Body of pancreas (tissue), 4 donors: ENCODE measurements at regions not wholly inside any gene's neighbourhood (a gene's known extent, or its start where the extent isn't known, plus 50 kb on each side); places are given as distances from the start of the nearest gene placed in this dataset.

Experiments used
- ATAC-seq: fragments of 150-250 bp; one replicate; pipeline ENCODE4 v1.9.1; 2016
- DNase-seq, 4 donors: peaks; one replicate each; pipeline ENCODE4 v3.0.0-alpha.2; 2019
- H3K27ac ChIP-seq, 4 donors: fragments of 200-600 bp; sonication (generic); 1 replicate in 3 of 4; 2 replicates in 1 of 4; pipeline versions ENCODE4 v1.5.1 to v1.6.1; 2016 to 2019; ENCODE audit warnings: mild to moderate bottlenecking in 1 of 4, mixed read lengths in 1 of 4, moderate library complexity in 1 of 4
- H3K27me3 ChIP-seq, 2 donors: fragments of 200-600 bp; sonication (generic); one replicate each; pipeline ENCODE4 v1.6.0; 2016; ENCODE audit warnings: mild to moderate bottlenecking in 1 of 2
- H3K36me3 ChIP-seq, 2 donors: fragments of 200-600 bp; sonication (generic); replicated peaks in 1 of 2; 2 replicates each; pipeline ENCODE4 v1.5.1; 2016; ENCODE audit warnings: low read depth in 2 of 2; ENCODE audit not compliant: insufficient read depth in 1 of 2
- H3K4me1 ChIP-seq: fragments of 200-600 bp; sonication (generic); one replicate; pipeline ENCODE4 v1.6.0; 2016
- H3K4me3 ChIP-seq, 2 donors: fragments of 200-600 bp; sonication (generic); 1 replicate in 1 of 2; 2 replicates in 1 of 2; pipeline ENCODE4 v1.5.1; 2016 to 2019
- H3K9me3 ChIP-seq, 3 donors: fragments of 200-600 bp; sonication (generic); 1 replicate in 2 of 3; 2 replicates in 1 of 3; pipeline ENCODE4 v1.5.1; 2016
- CTCF ChIP-seq, 7 experiments: fragments of 450-650 bp in 4 of 7; fragments of 200-600 bp in 3 of 7; sonication (generic) in 3 of 7; IDR thresholded peaks; one replicate each; pipeline ENCODE4 v1.5.1; 2016 to 2019; ENCODE audit warnings: antibody characterized with exemption in 7 of 7
- POLR2A ChIP-seq, 3 donors: fragments of 450-650 bp; IDR thresholded peaks; one replicate each; pipeline ENCODE4 v1.6.1; 2016; ENCODE audit warnings: antibody characterized with exemption in 3 of 3, mild to moderate bottlenecking in 2 of 3
- WGBS, 2 donors: methylation state at CpG; one replicate each; pipeline ENCODE4 v1.1.5; 2017; 5-methylcytosine and 5-hydroxymethylcytosine counted together
- intact Hi-C: fragments of 100-400 bp; cut with DNase I; formaldehyde crosslinking; loops from one replicate; pipeline ENCODE4 v1.15.1; 2023

GRCh38 chr4:129322920-129323319, 227.0 kb downstream of the C4orf33 start:
- Histone ChIP-seq H3K27ac (no peak overlapping the region), H3K27me3 (no peaks in the 10 kb centered on the region), H3K4me3 (no peak overlapping the region), H3K9me3 (no peaks in the 10 kb centered on the region), H3K36me3 (no peaks in the 10 kb centered on the region), H3K4me1 (no peaks in the 10 kb centered on the region)
- ATAC-seq (no peak), DNase-seq (no peak)
- intact Hi-C loops, result no loop called here
- TF ChIP-seq CTCF (IDR thresholded peaks at IDR 0.05) (no peak), POLR2A (IDR thresholded peaks at IDR 0.05) (no peak)
- 41 to 46% methylated on average over 4 of the region's 4 CpGs for WGBS, 2 donors

DNA sequence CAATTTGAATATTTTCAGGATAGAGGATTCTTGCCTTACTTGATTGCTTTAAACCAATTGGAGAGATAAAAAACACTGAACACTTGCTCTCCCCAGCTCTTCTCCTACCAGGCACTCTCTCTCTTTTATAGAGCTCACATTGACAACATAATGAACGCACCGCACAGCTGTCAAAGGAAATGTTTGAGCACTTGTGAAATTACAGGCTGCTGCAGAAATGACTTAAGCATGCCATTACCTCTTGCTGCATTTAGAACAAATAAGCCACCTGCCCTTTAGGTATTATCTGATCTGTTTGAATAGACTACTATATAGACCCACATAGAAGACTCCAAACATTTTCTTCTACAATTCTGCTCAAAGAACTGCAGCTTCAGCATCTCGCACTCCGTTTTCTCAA, 227.7 kb downstream of the C4orf33 start:
- WGBS, 2 donors, result 50 to 54% methylated on average over 4 of the region's 4 CpGs
- Histone ChIP-seq H3K4me1 (no peaks in the 10 kb centered on the region), H3K36me3 (no peaks in the 10 kb centered on the region), H3K4me3 (no peak overlapping the region), H3K9me3 (no peaks in the 10 kb centered on the region), H3K27ac (no peak overlapping the region), H3K27me3 (no peaks in the 10 kb centered on the region)
- ATAC-seq, result no peak
- DNase-seq, result no peak
- intact Hi-C loops, result no loop called here
- TF ChIP-seq CTCF (IDR thresholded peaks at IDR 0.05) (no peak), POLR2A (IDR thresholded peaks at IDR 0.05) (no peak)

DNA sequence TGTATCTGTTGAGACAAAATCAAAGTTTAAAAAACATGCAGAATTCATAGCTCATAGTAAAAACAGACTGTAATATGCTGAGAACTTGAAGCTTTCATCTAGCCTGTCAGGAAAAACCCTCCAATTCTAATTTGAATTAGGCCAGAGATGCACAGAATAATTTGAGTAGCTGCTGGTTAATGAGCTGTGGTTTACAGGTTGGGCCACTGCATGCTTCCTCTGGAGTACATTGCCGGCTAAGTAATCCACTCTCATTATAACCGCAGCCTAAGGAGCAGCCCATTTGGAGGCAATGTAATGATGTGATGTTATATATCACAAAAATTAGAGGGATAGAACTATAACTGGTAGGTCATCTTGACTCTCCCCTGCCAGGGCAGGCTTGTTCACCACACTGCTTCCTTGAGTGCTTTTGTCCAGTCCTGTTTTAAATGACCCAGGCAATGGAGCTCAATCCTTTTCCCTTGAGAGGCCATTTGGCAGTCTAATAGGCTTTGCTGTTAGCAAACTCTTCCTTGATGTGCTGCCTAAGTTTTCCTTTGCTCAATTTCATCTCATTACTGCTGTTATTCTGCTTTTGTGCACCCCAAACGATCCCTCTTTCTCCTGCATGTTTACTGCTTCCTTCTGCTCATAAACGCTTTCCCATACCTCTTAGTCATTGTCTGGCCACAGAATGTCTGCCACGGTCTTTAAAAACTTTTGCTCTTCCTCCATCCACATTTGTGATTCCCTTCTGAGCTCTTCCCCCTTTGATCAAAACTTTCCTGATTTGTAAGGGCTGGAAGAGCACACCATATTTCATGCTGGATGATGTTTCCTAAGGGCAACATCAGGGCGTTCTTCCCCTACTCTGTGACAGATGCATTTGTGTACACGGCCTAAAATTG, 230.9 kb downstream of the C4orf33 start:
- Histone ChIP-seq H3K9me3 (no peaks in the 10 kb centered on the region), H3K36me3 (no peaks in the 10 kb centered on the region), H3K27ac (peak overlapping the region in 1 of 4 donors; percentile 41), H3K4me1 (no peaks in the 10 kb centered on the region), H3K27me3 (no peaks in the 10 kb centered on the region), H3K4me3 (no peak overlapping the region)
- 50 to 58% methylated on average over 7 of the region's 7 CpGs for WGBS, 2 donors
- no peak for TF ChIP-seq CTCF (IDR thresholded peaks at IDR 0.05)
- TF ChIP-seq POLR2A (IDR thresholded peaks at IDR 0.05), result no peak
- DNase-seq (no peak), ATAC-seq (no peak)
- intact Hi-C loops, result no loop called here

DNA sequence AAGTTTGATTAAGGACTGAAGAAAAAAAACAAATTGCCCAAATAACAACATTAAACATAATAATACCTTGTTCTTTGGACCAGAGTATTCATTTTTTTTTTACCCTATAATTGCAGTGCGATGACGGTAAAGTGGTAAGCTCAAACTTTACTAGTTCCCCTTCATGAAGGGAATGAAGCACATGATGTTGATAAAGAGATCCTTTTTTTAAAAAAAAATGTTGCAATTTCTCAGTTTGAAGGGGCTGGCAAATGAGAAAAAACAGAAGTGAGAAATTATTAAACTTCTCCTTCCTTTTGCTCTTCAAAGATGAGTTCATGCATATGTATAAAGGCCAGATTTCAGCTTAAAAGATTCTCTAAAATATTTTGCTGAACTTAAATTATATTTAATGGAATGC, 231.7 kb downstream of the C4orf33 start:
- no peaks in the 10 kb centered on the region for H3K4me1 ChIP-seq
- H3K27ac ChIP-seq, result peak overlapping the region in 1 of 4 donors; percentile 41
- H3K9me3 ChIP-seq, result no peaks in the 10 kb centered on the region
- no peak for DNase-seq
- no peak overlapping the region for H3K4me3 ChIP-seq
- intact Hi-C loops, result no loop called here
- WGBS, 2 donors, result 68 to 93% methylated on average over 2 of the region's 2 CpGs
- H3K36me3 ChIP-seq, result no peaks in the 10 kb centered on the region
- no peak for ATAC-seq
- TF ChIP-seq CTCF (IDR thresholded peaks at IDR 0.05) (no peak), POLR2A (IDR thresholded peaks at IDR 0.05) (no peak)
- no peaks in the 10 kb centered on the region for H3K27me3 ChIP-seq

GRCh38 chr4:129328162-129328561, 232.2 kb downstream of the C4orf33 start:
- Histone ChIP-seq H3K4me1 (no peaks in the 10 kb centered on the region), H3K4me3 (no peak overlapping the region), H3K9me3 (no peaks in the 10 kb centered on the region), H3K27me3 (no peaks in the 10 kb centered on the region), H3K27ac (no peak overlapping the region), H3K36me3 (no peaks in the 10 kb centered on the region)
- WGBS, 2 donors, result 28 to 35% methylated on average over 3 of the region's 3 CpGs
- TF ChIP-seq POLR2A (IDR thresholded peaks at IDR 0.05) (no peak), CTCF (IDR thresholded peaks at IDR 0.05) (no peak)
- no peak for ATAC-seq
- intact Hi-C loops, result no loop called here
- DNase-seq, result no peak
